Esophagus squamous epithelium (tissue), 4 donors: ENCODE measurements at regions not wholly inside any gene's neighbourhood (a gene's known extent, or its start where the extent isn't known, plus 50 kb on each side); places are given as distances from the start of the nearest gene placed in this dataset.

ENCODE experiments used
- CTCF ChIP-seq, 6 experiments: fragments of 450-650 bp in 4 of 6; fragments of 200-600 bp in 2 of 6; sonication (generic) in 2 of 6; IDR thresholded peaks; one replicate each; pipeline ENCODE4 v1.5.1; 2016 to 2019; ENCODE audit warnings: antibody characterized with exemption in 6 of 6, mild to moderate bottlenecking in 4 of 6, moderate library complexity in 4 of 6
- POLR2A ChIP-seq, 4 donors: fragments of 450-650 bp; IDR thresholded peaks; one replicate each; pipeline ENCODE4 v1.6.1; 2017; ENCODE audit warnings: antibody characterized with exemption in 4 of 4, mild to moderate bottlenecking in 4 of 4, moderate library complexity in 3 of 4

- no peak for TF ChIP-seq CTCF (IDR thresholded peaks at IDR 0.05)
- TF ChIP-seq POLR2A (IDR thresholded peaks at IDR 0.05) = no peak
Observed at GRCh38 chr2:12842917-12843316, 126.2 kb downstream of the TRIB2 start.
